Forelimb muscle (tissue), 1 donor: ENCODE measurements at regions not wholly inside any gene's neighbourhood (a gene's known extent, or its start where the extent isn't known, plus 50 kb on each side); places are given as distances from the start of the nearest gene placed in this dataset.

ENCODE experiments used
- DNase-seq: peaks from one replicate; pipeline ENCODE4 v3.0.0-alpha.2; 2013; ENCODE audit warnings: low read depth

DNA sequence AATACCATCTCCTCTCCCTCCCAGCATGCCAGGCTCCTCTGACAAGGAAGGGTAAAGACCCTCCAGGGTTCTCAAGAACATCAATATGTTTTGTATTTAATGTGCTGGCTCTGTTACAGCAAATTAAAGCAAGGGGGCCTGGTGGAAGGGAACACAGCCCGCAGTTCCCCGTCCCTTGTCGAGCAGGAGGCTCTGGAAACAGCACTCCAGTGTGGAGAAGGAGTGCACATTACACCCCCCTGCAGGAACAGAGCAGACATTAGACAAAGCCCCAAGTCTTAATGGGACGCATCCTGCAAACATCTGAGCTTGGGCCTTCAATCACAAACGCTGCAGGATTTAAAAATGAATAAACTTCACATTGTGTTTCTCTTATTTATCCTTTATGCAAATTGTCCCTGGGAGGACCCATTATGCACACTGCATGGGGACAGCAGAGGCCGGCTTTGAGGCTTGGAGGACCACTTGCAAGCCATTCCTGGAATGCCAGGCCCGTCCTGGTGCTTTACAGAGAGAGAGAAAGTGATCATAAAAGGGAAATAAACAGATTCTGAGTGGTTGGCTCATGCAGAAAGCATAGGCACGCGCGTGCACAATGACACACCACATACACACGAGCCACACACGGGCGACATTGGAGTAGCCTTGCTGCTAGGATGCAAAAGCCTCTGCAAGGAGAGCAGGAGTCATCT lies 328.7 kb downstream of the SMAD2 start:
- DNase-seq = no peak

DNA sequence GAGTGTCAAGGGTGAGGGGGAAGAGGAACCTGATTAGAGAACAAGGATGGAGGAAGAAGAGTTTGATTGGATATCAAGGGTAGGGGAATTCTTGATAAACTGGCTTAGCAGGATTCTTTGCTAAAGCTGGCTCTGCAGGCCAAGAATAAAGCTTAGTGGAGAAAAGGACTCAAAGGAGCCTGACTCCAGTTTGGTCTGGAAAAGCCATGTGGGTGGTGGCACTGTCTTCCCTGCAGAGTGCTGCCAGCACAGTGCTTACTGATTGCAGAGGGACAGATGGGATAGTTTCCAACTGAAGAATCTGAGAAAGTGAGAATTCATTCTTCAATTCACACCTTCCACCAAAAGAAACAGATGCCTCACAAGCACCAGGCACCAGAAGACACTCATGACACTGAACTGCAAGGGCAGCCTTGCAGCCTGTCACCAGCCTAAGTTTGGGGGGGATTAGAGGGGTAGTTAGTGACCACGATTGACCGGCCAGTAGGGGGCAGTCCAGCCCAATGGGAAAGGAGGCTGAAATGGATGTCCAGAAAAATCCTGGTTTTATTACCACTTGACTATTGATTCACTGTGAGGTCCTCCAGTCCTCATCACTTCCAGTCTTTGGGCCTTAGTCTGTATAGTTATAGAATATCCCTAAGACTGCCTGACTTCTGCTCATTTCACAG lies 334.5 kb downstream of the SMAD2 start:
- no peak for DNase-seq

DNA sequence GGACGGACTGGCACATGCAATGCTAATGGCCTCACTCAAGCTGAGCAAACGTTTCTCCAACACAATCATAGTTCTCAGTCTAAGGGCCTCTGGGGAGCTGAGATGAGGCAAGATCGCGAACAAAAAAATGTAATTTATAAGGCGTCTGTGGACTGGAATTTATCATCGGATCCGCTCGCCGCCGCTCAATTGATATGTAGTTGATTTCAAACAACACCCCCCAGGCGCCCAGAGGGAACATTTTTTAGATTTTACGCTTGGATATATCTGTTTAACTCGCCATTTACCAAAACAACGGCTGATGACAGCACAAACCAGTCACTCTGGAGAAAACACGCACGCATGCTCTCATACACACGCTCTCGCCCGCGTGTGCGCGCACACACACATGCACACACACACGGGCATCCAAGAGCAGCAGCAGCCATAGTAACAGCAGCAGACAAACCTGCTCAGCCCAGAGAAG lies 335.8 kb downstream of the SMAD2 start:
- DNase-seq = no peak

DNA sequence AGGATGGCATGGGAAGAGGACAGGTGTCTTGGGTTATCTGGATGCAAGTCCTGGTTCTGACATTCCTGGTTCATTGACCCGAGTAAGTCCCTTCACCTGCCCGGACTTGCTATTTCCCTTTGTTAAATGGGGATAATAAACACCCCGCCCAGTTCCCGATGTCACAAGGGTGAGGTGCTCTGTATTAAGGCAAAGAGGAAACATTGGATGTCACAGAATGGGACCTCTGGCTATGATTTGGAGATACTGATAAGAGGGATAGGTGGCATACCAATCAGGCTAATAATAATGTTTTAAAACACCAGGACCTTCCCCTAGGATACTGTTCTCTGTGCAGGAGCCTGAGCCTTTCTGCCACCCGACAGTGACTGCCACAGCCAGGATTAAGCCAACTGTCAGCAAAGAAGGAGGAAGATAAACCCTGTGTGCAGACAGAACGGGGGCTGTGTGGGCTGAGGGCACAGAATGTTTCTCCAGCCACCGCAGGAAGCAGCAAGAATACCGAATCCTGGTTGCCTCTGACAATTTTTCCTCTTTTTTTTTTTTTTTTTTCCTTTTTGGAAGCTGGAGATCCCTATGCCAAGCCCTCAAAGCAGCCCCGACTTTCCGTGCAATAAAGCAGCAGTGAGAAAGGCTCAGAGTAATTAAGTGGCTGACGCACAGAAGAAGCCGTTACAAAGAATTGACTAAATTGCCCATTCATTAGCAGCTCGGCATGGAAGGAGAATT lies 336.6 kb downstream of the SMAD2 start:
- DNase-seq = no peak

DNA sequence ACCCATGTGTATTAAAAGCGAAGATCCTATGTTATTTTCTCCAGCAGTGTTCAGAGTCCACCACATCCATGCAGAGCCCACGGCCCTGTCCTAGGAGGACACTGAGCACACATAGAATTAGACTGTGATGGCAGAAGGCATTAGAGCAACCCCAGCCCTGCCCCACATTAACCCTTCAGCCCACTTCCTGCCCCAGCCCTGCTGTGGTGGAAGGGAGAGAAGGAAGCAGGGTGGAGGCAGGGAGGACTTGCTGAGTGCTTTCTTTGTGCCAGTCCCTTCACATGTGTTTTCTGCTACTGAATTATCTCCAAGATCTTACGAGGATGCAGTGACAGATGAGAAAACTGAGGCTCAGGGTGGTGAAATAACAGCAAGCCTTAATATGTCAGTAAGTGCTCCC lies 339.0 kb downstream of the SMAD2 start:
- DNase-seq = no peak

- DNase-seq = no peak
These were observed 336.1 kb upstream of the SKOR2 start for GRCh38 chr18:47587587-47587986.

- DNase-seq = no peak
These were observed 335.1 kb upstream of the SKOR2 start for GRCh38 chr18:47586418-47587070.

DNA sequence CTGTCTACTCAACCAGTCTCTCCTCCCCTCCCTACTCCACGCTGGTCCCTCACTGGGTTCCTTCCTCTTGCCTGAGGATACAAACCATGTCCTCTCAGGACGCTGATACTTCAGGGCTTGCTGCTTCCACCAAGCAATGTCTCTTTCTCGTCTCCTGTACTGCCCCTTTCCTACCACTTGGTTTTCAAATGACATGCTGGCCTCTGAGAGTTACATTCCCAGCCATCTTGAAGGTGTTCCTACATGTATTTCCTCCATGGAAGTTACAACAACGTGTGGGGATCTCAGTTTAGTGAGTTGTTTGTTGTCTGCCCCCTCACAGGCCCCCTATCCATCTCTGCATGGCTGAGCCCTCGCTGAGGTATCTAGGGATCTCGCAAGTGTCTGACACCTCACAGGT lies 334.5 kb upstream of the SKOR2 start:
- DNase-seq = no peak

GRCh38 chr18:47585136-47585535 lies 333.7 kb upstream of the SKOR2 start:
- no peak for DNase-seq

DNA sequence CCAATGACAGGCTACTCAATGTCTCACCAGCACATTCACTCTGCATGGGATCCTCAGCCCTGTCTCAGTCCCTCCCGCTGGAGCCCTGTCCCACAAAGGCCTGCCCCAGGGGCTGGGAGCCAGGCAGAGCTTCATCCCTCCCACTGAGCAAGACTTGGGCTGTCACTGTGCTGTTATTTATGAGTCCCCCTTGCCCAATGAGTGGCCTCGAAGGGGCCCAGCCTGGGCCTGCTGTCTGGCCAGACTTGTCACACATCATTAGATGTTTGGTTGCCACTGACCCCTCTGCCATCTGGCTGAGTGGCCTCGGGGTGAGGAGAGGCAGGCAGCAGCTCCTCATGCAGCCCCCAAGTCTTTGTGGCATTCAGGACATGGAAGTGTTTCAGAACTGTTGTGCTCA lies 330.6 kb upstream of the SKOR2 start:
- DNase-seq = no peak

- no peak for DNase-seq
These were observed 326.1 kb upstream of the SKOR2 start for GRCh38 chr18:47577520-47577919.

DNA sequence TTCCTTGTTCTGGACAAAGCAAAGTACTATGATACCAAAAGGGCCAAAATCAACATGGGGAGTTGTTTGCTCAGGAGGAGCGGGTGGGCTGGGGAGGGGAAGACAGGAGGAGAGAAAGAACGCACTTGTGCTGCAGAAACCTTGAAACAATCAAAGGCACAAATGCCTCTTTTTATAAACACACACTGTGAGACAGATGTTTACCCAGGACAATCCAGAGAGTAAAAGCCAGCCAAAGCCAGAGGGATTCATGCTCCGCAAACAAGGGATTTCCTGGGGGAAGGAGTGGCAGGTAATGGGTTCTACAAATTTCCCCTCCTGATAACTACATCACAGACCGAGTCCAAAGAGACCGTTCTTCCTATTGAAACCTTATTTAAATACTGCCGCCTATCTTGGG lies 323.5 kb upstream of the SKOR2 start:
- DNase-seq = no peak

- no peak for DNase-seq
These were observed 320.5 kb upstream of the SKOR2 start for GRCh38 chr18:47571957-47572356.

- DNase-seq = no peak
These were observed 315.3 kb upstream of the SKOR2 start for GRCh38 chr18:47566809-47567208.

GRCh38 chr18:47560723-47561715 lies 309.6 kb upstream of the SKOR2 start:
- no peak for DNase-seq

- DNase-seq = no peak
These were observed 306.8 kb upstream of the SKOR2 start for GRCh38 chr18:47558110-47558750.

DNA sequence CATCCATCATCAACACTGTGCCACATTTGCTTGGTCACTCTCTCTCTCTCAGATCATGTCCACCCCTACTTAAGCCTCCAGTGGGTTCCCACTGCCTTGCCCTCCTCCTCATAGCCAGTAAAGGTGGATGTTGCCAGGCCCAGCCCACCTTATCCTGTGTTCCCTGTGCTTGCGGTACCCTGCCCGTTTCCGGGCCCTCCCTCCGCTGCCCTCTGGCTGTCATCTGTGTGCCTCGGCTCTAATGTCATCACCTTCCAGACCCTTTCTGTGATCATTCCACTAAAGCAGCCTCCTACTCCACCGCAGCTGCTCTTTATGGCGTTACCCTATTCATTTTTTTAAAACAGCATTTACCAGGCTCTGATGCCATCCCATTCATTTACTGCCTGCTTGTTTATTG lies 305.7 kb upstream of the SKOR2 start:
- no peak for DNase-seq

GRCh38 chr18:47552783-47553182 lies 301.3 kb upstream of the SKOR2 start:
- no peak for DNase-seq

- no peak for DNase-seq
These were observed 299.2 kb upstream of the SKOR2 start for GRCh38 chr18:47550611-47551010.

- no peak for DNase-seq
These were observed 297.6 kb upstream of the SKOR2 start for GRCh38 chr18:47549021-47549540.
